Astrocyte of the spinal cord (primary cell): ENCODE measurements at regions not wholly inside any gene's neighbourhood (a gene's known extent, or its start where the extent isn't known, plus 50 kb on each side); places are given as distances from the start of the nearest gene placed in this dataset.

ENCODE experiments used
- DNase-seq: peaks from one replicate; pipeline ENCODE4 v3.0.0; 2011; ENCODE audit warnings: low read depth, low spot score
- H3K4me3 ChIP-seq: 2 replicates; pipeline ENCODE4 v1.5.1; 2011; ENCODE audit warnings: low read depth, mild to moderate bottlenecking, low read length, moderate library complexity
- CTCF ChIP-seq: IDR thresholded peaks from 2 replicates; pipeline ENCODE4 v1.5.1; 2012; ENCODE audit warnings: low read depth, mild to moderate bottlenecking, low read length, inconsistent platforms
- in situ Hi-C: cut with HindIII; loops from 2 replicates; pipeline ENCODE4 v1.10.0; 2017; ENCODE audit warnings: low sequenced_read_pairs

GRCh38 chr5:53318303-53318702 lies 162.1 kb upstream of the FST start:
- in situ Hi-C loops = no loop called here
- TF ChIP-seq CTCF = peak; percentile 14
- H3K4me3 ChIP-seq = no peak overlapping the region
- no peak for DNase-seq

- no peak for TF ChIP-seq CTCF
Observed at GRCh38 chr5:53319315-53319714, 161.1 kb upstream of the FST start.

GRCh38 chr5:53321073-53321472 lies 159.4 kb upstream of the FST start:
- no peak for TF ChIP-seq CTCF
- no peak overlapping the region for H3K4me3 ChIP-seq
- in situ Hi-C loops = no loop called here
- DNase-seq = no peak

More at GRCh38 chr5:53319315-53319714, 161.1 kb upstream of the FST start:
- in situ Hi-C loops = no loop called here
- H3K4me3 ChIP-seq = no peak overlapping the region
- no peak for DNase-seq

- no peak overlapping the region for H3K4me3 ChIP-seq
- DNase-seq = no peak
- in situ Hi-C loops = no loop called here
- TF ChIP-seq CTCF = no peak
Observed at GRCh38 chr5:53321721-53322120, 158.7 kb upstream of the FST start.

- DNase-seq = peak; percentile 39
- in situ Hi-C loops = no loop called here
- no peak for TF ChIP-seq CTCF
- H3K4me3 ChIP-seq = no peak overlapping the region
Observed at GRCh38 chr5:53322257-53322656, 158.2 kb upstream of the FST start.

GRCh38 chr5:53323511-53323910 lies 156.9 kb upstream of the FST start:
- in situ Hi-C loops = no loop called here
- H3K4me3 ChIP-seq = no peak overlapping the region
- TF ChIP-seq CTCF = no peak
- no peak for DNase-seq
